Omental fat pad (tissue), 3 donors: ENCODE measurements at regions not wholly inside any gene's neighbourhood (a gene's known extent, or its start where the extent isn't known, plus 50 kb on each side); places are given as distances from the start of the nearest gene placed in this dataset.

Source experiments
- ATAC-seq: fragments of 150-250 bp; one replicate; pipeline ENCODE4 v1.9.1; 2016; ENCODE audit warnings: mild to moderate bottlenecking, moderate library complexity; ENCODE audit not compliant: low FRiP score
- DNase-seq: peaks from one replicate; pipeline ENCODE4 v3.0.0-alpha.2; 2019; ENCODE audit warnings: low spot score
- TF ChIP-seq, protein P1 (sequence below), 3 donors: fragments of 450-650 bp; IDR thresholded peaks; one replicate each; pipeline ENCODE4 v1.5.1; 2016 to 2017; ENCODE audit warnings: antibody characterized with exemption in 3 of 3, mild to moderate bottlenecking in 3 of 3, moderate library complexity in 2 of 3

- TF ChIP-seq, protein P1, sequence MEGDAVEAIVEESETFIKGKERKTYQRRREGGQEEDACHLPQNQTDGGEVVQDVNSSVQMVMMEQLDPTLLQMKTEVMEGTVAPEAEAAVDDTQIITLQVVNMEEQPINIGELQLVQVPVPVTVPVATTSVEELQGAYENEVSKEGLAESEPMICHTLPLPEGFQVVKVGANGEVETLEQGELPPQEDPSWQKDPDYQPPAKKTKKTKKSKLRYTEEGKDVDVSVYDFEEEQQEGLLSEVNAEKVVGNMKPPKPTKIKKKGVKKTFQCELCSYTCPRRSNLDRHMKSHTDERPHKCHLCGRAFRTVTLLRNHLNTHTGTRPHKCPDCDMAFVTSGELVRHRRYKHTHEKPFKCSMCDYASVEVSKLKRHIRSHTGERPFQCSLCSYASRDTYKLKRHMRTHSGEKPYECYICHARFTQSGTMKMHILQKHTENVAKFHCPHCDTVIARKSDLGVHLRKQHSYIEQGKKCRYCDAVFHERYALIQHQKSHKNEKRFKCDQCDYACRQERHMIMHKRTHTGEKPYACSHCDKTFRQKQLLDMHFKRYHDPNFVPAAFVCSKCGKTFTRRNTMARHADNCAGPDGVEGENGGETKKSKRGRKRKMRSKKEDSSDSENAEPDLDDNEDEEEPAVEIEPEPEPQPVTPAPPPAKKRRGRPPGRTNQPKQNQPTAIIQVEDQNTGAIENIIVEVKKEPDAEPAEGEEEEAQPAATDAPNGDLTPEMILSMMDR (IDR thresholded peaks at IDR 0.05): no peak
- ATAC-seq (no peak), DNase-seq (no peak)
These were observed 369.8 kb upstream of the KAZN start for GRCh38 chr1:14228677-14229076.

- DNase-seq (no peak), ATAC-seq (no peak)
- TF ChIP-seq, protein P1 (IDR thresholded peaks at IDR 0.05): no peak
These were observed 365.0 kb upstream of the KAZN start for GRCh38 chr1:14233510-14233909.

DNA sequence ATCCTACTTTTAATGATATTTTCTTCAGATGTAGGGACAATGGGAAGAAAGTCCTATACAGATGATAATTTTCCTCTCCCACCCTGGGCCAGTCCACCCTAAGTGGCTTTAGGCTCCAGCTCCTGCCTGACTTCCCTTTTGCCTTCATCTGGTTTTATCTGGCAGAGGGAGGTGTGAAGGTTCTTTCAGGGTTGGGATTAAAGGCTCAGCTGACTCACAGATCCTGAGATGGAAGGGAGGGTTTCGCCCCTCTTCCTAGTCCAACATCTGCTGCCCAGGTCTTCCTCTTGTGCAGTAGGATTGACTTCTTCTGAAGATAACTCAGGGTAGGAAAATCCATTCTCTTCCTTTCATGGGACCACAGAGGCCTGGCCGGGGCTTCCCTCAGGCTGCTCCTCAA lies 362.4 kb upstream of the KAZN start:
- no peak for ATAC-seq
- DNase-seq: no peak
- TF ChIP-seq, protein P1 (IDR thresholded peaks at IDR 0.05): no peak

- TF ChIP-seq, protein P1 (IDR thresholded peaks at IDR 0.05): no peak
- peak; percentile 30 for ATAC-seq
- DNase-seq: no peak
These were observed 359.8 kb upstream of the KAZN start for GRCh38 chr1:14238472-14239307.

- ATAC-seq (no peak), DNase-seq (no peak)
- TF ChIP-seq, protein P1 (IDR thresholded peaks at IDR 0.05): no peak
These were observed 358.2 kb upstream of the KAZN start for GRCh38 chr1:14240265-14240664.

- DNase-seq: no peak
- ATAC-seq: no peak
- TF ChIP-seq, protein P1 (IDR thresholded peaks at IDR 0.05): no peak
These were observed 356.4 kb upstream of the KAZN start for GRCh38 chr1:14242123-14242522.

- TF ChIP-seq, protein P1 (IDR thresholded peaks at IDR 0.05): no peak
- DNase-seq (no peak), ATAC-seq (no peak)
These were observed 355.6 kb upstream of the KAZN start for GRCh38 chr1:14242870-14243269.
